Fibroblast of villous mesenchyme (primary cell): ENCODE measurements at regions not wholly inside any gene's neighbourhood (a gene's known extent, or its start where the extent isn't known, plus 50 kb on each side); places are given as distances from the start of the nearest gene placed in this dataset.

Experiments used
- DNase-seq: peaks from one replicate; pipeline ENCODE4 v3.0.0-alpha.2; 2010; ENCODE audit warnings: low read depth
- H3K4me3 ChIP-seq: 2 replicates; pipeline ENCODE4 v1.5.1; 2011; ENCODE audit warnings: low read depth, mild to moderate bottlenecking, low read length
- TF ChIP-seq, protein P1 (sequence below): IDR thresholded peaks from 2 replicates; pipeline ENCODE4 v1.5.1; 2012; ENCODE audit warnings: low read depth, mild to moderate bottlenecking, low read length; ENCODE audit not compliant: insufficient read depth

DNA sequence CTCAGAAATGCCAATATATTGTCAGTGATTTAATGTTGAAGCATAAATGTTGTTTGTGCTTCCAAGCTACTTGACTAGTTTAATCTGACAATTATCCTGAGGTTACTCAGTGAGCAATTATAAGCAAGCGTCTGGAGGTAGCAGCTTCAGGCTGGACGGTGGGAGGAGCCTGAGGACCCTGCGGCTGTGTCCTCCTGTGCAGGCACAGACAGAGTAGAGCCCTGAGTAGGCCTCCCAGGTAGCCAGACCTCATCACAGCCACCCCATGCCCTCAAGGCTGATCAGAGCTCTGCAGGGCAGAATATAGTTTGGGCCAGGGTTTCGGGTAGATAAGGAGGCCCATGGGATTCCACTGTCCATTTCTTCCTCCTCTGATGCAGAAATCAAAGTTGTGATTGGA is 153.6 kb downstream of the DRD1 start:
- DNase-seq: no peak
- TF ChIP-seq, protein P1, sequence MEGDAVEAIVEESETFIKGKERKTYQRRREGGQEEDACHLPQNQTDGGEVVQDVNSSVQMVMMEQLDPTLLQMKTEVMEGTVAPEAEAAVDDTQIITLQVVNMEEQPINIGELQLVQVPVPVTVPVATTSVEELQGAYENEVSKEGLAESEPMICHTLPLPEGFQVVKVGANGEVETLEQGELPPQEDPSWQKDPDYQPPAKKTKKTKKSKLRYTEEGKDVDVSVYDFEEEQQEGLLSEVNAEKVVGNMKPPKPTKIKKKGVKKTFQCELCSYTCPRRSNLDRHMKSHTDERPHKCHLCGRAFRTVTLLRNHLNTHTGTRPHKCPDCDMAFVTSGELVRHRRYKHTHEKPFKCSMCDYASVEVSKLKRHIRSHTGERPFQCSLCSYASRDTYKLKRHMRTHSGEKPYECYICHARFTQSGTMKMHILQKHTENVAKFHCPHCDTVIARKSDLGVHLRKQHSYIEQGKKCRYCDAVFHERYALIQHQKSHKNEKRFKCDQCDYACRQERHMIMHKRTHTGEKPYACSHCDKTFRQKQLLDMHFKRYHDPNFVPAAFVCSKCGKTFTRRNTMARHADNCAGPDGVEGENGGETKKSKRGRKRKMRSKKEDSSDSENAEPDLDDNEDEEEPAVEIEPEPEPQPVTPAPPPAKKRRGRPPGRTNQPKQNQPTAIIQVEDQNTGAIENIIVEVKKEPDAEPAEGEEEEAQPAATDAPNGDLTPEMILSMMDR: no peak
- no peak overlapping the region for H3K4me3 ChIP-seq

DNA sequence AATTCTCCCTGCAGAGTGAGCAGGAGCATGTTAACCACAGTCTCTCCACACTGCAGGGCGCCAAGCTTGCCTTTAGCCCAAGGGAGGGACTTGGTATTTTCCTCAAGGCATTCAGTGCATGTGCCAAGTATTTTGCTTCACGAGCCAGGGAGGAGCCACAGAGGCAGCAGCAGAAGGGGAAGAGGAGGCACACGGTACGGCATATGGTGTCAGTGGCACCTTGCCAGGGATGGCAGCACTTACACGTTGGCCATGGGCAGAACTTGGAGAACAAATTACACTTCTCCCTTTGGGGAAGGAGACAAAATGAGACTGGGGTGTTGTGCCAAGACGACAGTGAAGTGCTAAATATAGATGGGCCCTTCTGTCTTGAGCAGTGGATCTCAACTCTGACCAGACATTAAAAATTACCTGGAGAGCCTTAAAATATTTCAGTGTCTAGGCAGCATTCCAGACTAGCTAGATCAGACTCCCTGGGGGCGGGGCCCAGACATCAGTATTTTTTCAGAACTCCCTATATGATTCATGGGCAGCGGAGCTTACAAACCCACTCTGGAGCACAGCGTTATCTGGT is 155.8 kb downstream of the DRD1 start:
- no peak overlapping the region for H3K4me3 ChIP-seq
- TF ChIP-seq, protein P1: no peak
- DNase-seq: peak; percentile 9

DNA sequence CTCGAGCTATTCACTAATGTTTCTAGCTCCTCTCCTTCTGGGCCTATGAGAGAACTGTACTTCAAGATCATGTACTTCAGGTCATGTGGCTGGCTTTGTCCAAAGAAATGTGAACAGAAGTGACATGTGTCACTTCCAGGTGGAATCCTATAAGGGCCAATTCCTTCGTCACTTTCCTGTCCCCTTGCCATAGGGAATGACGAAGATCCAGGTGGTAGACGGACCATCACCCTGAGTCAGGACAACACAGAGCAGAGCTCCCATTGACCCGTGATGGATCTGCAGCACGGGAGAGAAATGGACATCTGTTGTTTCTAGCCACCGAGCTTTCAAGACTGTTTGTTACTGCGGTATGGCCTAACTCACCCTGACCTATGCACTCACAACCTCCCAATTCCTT is 157.0 kb downstream of the DRD1 start:
- TF ChIP-seq, protein P1: no peak
- no peak overlapping the region for H3K4me3 ChIP-seq
- DNase-seq: no peak

DNA sequence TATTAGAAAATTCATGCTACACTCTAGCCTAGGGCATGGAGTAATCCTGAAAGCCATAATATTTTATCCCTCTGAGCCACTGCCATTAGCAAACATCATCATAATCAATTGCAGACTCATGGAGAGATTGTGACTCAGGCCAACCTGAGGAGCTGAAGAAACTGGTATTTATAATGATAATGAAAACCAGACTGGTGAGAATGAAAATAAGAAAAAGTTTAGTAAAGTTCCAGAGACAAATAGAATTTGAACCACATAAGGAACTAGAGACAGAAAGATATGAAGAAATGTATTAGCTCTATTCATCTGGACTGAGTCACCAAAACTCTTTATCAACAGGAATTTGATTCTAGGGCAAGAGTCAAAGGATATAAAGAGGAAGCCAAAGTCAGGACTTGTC is 158.7 kb downstream of the DRD1 start:
- TF ChIP-seq, protein P1: no peak
- H3K4me3 ChIP-seq: no peak overlapping the region
- no peak for DNase-seq

DNA sequence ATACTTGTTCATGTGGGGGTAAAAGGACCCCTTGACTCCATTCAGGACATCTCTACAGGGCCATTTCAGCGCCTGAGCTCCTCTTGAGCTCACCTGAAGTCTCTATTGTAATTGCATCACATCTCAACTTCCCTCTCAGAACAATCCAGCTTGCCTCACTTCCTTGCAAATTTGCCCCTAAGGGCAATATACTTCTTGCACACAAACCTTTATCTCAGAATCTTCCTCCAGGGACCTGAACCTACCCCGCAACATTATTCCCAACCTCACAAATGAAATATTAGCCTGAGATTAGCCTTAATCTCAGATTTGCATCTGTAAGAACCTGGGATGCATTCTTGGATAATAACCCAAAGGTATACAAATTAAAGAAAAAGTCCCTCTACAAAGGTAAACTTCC is 159.2 kb downstream of the DRD1 start:
- DNase-seq: no peak
- no peak overlapping the region for H3K4me3 ChIP-seq
- TF ChIP-seq, protein P1: no peak

DNA sequence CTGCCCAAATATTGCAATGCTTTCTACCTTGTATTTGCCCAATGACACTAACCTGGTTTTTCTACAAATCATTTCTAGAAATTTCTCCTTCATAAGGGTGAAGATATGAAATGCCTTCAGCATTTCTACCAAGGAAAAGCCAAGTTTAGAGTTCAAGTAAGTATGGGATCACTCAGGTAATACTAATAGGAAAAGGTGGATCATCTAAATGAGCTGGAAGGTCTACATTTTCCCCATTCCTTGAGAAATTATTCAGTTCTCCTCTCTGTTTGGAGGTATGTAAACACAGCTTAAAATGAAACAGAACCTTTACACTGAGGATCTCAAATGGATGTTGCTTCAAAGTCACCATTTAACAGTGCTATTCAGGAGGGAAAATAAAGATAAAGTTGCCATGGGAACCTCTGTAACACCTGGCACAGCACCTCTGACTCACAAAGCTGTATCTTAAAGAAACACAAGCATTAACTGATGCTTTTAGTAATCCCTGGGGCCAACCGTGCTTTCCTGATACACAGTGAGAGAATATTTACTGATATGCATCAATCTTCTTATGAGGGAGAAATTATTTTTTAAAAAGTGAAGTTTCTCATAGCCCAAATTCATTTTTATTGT is 161.3 kb downstream of the DRD1 start:
- TF ChIP-seq, protein P1: no peak
- DNase-seq: no peak

DNA sequence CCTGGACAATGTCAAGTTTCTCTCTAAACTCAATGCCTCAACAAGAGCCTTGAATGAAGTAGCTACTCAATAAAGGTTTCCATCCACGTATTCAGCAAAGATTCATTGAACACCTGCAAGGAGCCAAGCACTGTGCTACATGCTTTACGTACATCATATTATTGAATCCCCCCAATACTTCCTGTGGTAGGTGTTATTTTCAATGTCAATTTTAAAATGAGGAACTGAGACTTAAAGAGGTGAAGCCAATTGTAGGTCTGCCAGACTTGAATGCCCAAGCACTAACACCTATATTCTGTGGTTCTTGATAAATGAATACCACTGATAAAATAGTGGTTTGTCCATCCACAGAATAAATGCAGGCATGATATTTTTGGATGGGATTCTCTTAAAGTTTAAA is 162.3 kb downstream of the DRD1 start:
- DNase-seq: no peak
- TF ChIP-seq, protein P1: no peak
- no peak overlapping the region for H3K4me3 ChIP-seq

More for the DNA sequence above, 161.3 kb downstream of the DRD1 start:
- H3K4me3 ChIP-seq: no peak overlapping the region
